Neuronal stem cell (in vitro differentiated cells): ENCODE measurements at regions not wholly inside any gene's neighbourhood (a gene's known extent, or its start where the extent isn't known, plus 50 kb on each side); places are given as distances from the start of the nearest gene placed in this dataset.

Experiments
- DNase-seq: peaks from one replicate; pipeline ENCODE4 v3.0.0-alpha.2; 2013; ENCODE audit warnings: low spot score
- H2AFZ ChIP-seq: one replicate; pipeline ENCODE4 v1.6.1; 2013; ENCODE audit warnings: mild to moderate bottlenecking, low read length, inconsistent platforms
- H2AK5ac ChIP-seq: 2 replicates; pipeline ENCODE4 v1.6.1; 2013; ENCODE audit warnings: low read depth, mild to moderate bottlenecking, inconsistent platforms, low read length, moderate library complexity, mixed read lengths
- H2BK120ac ChIP-seq: 2 replicates; pipeline ENCODE4 v1.6.1; 2013; ENCODE audit warnings: low read depth, mild to moderate bottlenecking, inconsistent platforms, low read length, moderate library complexity, mixed read lengths
- H2BK12ac ChIP-seq: one replicate; pipeline ENCODE4 v1.6.1; 2013; ENCODE audit warnings: low read length, inconsistent platforms
- H2BK15ac ChIP-seq: 2 replicates; pipeline ENCODE4 v1.6.1; 2013; ENCODE audit warnings: mild to moderate bottlenecking, low read length, inconsistent platforms, mixed read lengths
- H2BK5ac ChIP-seq: one replicate; pipeline ENCODE4 v1.6.1; 2013; ENCODE audit warnings: inconsistent platforms, mild to moderate bottlenecking, low read length, moderate library complexity
- H3K14ac ChIP-seq: one replicate; pipeline ENCODE4 v1.6.1; 2013; ENCODE audit warnings: low read length, inconsistent platforms
- H3K18ac ChIP-seq: 2 replicates; pipeline ENCODE4 v1.6.1; 2013; ENCODE audit warnings: low read length, inconsistent platforms
- H3K23ac ChIP-seq: 2 replicates; pipeline ENCODE4 v1.6.1; 2013; ENCODE audit warnings: low read depth, mild to moderate bottlenecking, mixed read lengths, low read length, inconsistent platforms; ENCODE audit not compliant: poor library complexity
- H3K27ac ChIP-seq: replicated peaks from 3 replicates; pipeline ENCODE4 v1.5.1; 2013; ENCODE audit warnings: low read length, inconsistent platforms
- H3K27me3 ChIP-seq, 3 experiments: 2 replicates each; pipeline ENCODE4 v1.6.1; 2013; ENCODE audit warnings: low read length in 3 of 3, mild to moderate bottlenecking in 2 of 3, inconsistent platforms in 1 of 3, low read depth in 1 of 3, mixed read lengths in 1 of 3, moderate library complexity in 1 of 3; ENCODE audit not compliant: control insufficient read depth in 3 of 3, insufficient read depth in 3 of 3
- H3K36me3 ChIP-seq, 2 donors: replicated peaks in 1 of 2; 2 replicates each; pipeline ENCODE4 v1.6.1; 2013; ENCODE audit warnings: low read length in 2 of 2; ENCODE audit not compliant: control insufficient read depth in 2 of 2, insufficient read depth in 2 of 2
- H3K4ac ChIP-seq: 2 replicates; pipeline ENCODE4 v1.6.1; 2013; ENCODE audit warnings: inconsistent platforms, mild to moderate bottlenecking, low read length, moderate library complexity
- H3K4me1 ChIP-seq, 2 donors: 1 replicate in 1 of 2; 2 replicates in 1 of 2; pipeline ENCODE4 v1.6.1; 2013; ENCODE audit warnings: low read length in 2 of 2, low read depth in 1 of 2; ENCODE audit not compliant: control insufficient read depth in 2 of 2, insufficient read depth in 1 of 2
- H3K4me2 ChIP-seq: one replicate; pipeline ENCODE4 v1.6.1; 2013; ENCODE audit warnings: mild to moderate bottlenecking, low read length, inconsistent platforms; ENCODE audit not compliant: insufficient read depth, poor library complexity, severe bottlenecking
- H3K4me3 ChIP-seq, 2 donors: 2 replicates each; pipeline ENCODE4 v1.5.1; 2013; ENCODE audit warnings: low read length in 2 of 2, mild to moderate bottlenecking in 2 of 2, inconsistent platforms in 1 of 2, moderate library complexity in 1 of 2
- H3K79me1 ChIP-seq: one replicate; pipeline ENCODE4 v1.6.1; 2013; ENCODE audit warnings: low read depth, mild to moderate bottlenecking, inconsistent platforms, low read length, moderate library complexity
- H3K9ac ChIP-seq: one replicate; pipeline ENCODE4 v1.6.1; 2013; ENCODE audit warnings: mild to moderate bottlenecking, low read depth, low read length, inconsistent platforms; ENCODE audit not compliant: poor library complexity
- H3K9me3 ChIP-seq, 2 donors: replicated peaks in 1 of 2; 2 replicates each; pipeline versions ENCODE3 to v1.6.1; 2013; ENCODE audit warnings: low read length in 2 of 2, mild to moderate bottlenecking in 2 of 2, inconsistent platforms in 1 of 2, low read depth in 1 of 2, mixed read lengths in 1 of 2, moderate library complexity in 1 of 2; ENCODE audit not compliant: control insufficient read depth in 2 of 2, insufficient read depth in 1 of 2
- H4K8ac ChIP-seq: one replicate; pipeline ENCODE4 v1.6.1; 2013; ENCODE audit warnings: low read depth, mild to moderate bottlenecking, inconsistent platforms, low read length, moderate library complexity
- H4K91ac ChIP-seq: one replicate; pipeline ENCODE4 v1.6.1; 2013; ENCODE audit warnings: low read length, low read depth, mild to moderate bottlenecking, inconsistent platforms; ENCODE audit not compliant: poor library complexity
- WGBS, 2 donors: extraction: QIAGEN DNeasy Blood & Tissue Kit; methylation state at CpG; one replicate each; pipeline ENCODE4 v1.1.7; 2013; ENCODE audit warnings: missing lambda C conversion rate in 2 of 2, mixed read lengths in 1 of 2; ENCODE audit not compliant: insufficient read length in 2 of 2, insufficient replicate concordance in 1 of 2; ENCODE audit errors: extremely low coverage in 2 of 2; 5-methylcytosine and 5-hydroxymethylcytosine counted together

DNA sequence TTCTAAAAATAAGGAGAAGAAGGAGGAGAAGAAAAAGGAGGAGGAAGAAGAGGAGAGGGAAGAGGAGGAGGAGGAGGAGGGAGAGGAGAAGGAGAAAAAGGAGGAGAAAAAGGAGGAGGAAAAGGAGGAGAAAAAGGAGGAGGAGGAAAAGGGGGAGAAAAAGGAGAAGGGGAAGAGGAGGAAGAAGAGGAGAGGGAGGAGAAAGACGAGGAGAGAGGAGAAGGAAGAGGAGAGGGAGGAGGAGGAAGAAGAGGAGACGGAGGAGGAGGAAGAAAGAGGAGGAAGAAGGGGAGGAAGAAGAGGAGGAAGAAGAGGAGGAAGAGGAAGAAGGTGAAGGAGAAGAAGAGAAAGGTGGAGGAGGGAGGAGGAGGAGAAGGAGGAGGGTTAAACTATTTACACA, 210.2 kb upstream of the TRPM3 start:
- Histone ChIP-seq H3K4me1 (peaks cover 0 to 5% of the 10 kb centered on the region in 2 donors), H3K9me3 (no peaks in the 10 kb centered on the region), H3K27me3 (no peaks in the 10 kb centered on the region), H3K9ac (no peak overlapping the region), H3K36me3 (no peaks in the 10 kb centered on the region), H3K4me3 (no peak overlapping the region), H2AFZ (no peak overlapping the region), H2BK120ac (no peak overlapping the region), H2BK12ac (no peak overlapping the region), H2BK15ac (no peak overlapping the region), H3K4ac (no peak overlapping the region), H4K8ac (no peak overlapping the region), H3K79me1 (no peaks in the 10 kb centered on the region), H3K14ac (no peak overlapping the region), H4K91ac (no peak overlapping the region), H2BK5ac (no peak overlapping the region), H3K23ac (no peak overlapping the region), H3K4me2 (no peak overlapping the region), H3K18ac (no peak overlapping the region), H2AK5ac (no peak overlapping the region), H3K27ac (no peak overlapping the region)
- no CpG with 5 or more reads among the region's 2 CpGs for WGBS, 2 donors
- no peak for DNase-seq

DNA sequence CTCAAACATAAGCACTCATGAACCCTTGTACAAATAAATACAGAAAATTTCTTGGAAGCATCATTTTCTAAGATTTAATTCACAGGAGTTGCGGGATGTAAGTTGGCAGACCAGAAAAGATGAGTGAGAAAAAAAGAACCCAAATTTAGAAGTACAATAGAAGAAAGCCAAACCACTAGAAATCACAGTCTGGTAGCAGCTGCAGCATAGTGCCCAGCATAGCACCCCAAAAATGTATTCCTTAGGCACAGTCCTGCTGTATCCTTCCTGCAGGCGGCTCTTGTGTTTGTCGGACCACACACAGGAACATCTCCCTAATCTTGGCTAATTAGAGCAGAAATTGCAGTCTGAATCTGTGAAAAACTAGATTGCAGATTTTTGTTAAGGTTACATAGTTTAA, 208.5 kb upstream of the TRPM3 start:
- no peak overlapping the region for H3K4ac ChIP-seq
- no peak overlapping the region for H3K4me3 ChIP-seq
- H2BK120ac ChIP-seq, result no peak overlapping the region
- no peak overlapping the region for H3K4me2 ChIP-seq
- H3K79me1 ChIP-seq, result no peaks in the 10 kb centered on the region
- H2AK5ac ChIP-seq, result no peak overlapping the region
- peaks cover 0 to 5% of the 10 kb centered on the region in 2 donors for H3K4me1 ChIP-seq
- H2BK12ac ChIP-seq, result no peak overlapping the region
- H3K36me3 ChIP-seq, result no peaks in the 10 kb centered on the region
- H3K27me3 ChIP-seq, result no peaks in the 10 kb centered on the region
- no peak overlapping the region for H3K27ac ChIP-seq
- H3K23ac ChIP-seq, result no peak overlapping the region
- H3K9ac ChIP-seq, result no peak overlapping the region
- H4K91ac ChIP-seq, result no peak overlapping the region
- H2BK5ac ChIP-seq, result no peak overlapping the region
- H2BK15ac ChIP-seq, result no peak overlapping the region
- no peak overlapping the region for H4K8ac ChIP-seq
- no peak overlapping the region for H3K14ac ChIP-seq
- no peak overlapping the region for H3K18ac ChIP-seq
- H2AFZ ChIP-seq, result no peak overlapping the region
- no CpG with 5 or more reads among the region's 3 CpGs for WGBS, 2 donors
- H3K9me3 ChIP-seq, result no peaks in the 10 kb centered on the region
- DNase-seq, result no peak

DNA sequence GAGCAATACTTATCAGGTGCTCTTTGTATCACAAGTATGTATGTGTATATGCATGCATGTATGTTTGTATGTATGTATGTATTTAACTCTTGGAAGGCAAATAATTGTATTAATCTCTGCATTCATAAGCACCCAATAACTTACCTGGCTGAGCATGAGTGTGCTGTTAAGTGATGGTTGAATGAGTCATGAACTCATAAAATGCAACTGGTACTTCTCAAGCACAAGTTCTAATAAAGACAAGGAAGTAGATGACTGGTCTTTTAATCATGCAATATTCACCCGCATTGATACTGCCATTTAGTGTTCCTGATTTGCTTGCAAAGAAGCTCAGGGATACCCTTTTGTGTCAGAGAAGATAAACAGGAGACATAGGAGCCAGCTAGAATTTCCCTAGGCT, 204.9 kb upstream of the TRPM3 start:
- no peak overlapping the region for H3K4me2 ChIP-seq
- no peak overlapping the region for H3K4ac ChIP-seq
- no peak overlapping the region for H2BK120ac ChIP-seq
- no peak overlapping the region for H2BK12ac ChIP-seq
- no peaks in the 10 kb centered on the region for H3K9me3 ChIP-seq
- no peak overlapping the region for H3K27ac ChIP-seq
- no peak overlapping the region for H2AFZ ChIP-seq
- no peak overlapping the region for H4K8ac ChIP-seq
- H3K23ac ChIP-seq, result no peak overlapping the region
- H3K18ac ChIP-seq, result no peak overlapping the region
- H3K27me3 ChIP-seq, result no peaks in the 10 kb centered on the region
- no peak overlapping the region for H2BK5ac ChIP-seq
- no CpG with 5 or more reads among the region's 1 CpG for WGBS, 2 donors
- H2AK5ac ChIP-seq, result no peak overlapping the region
- no peaks in the 10 kb centered on the region for H3K36me3 ChIP-seq
- no peak overlapping the region for H4K91ac ChIP-seq
- no peak for DNase-seq
- H3K79me1 ChIP-seq, result no peaks in the 10 kb centered on the region
- no peak overlapping the region for H2BK15ac ChIP-seq
- H3K9ac ChIP-seq, result no peak overlapping the region
- H3K14ac ChIP-seq, result no peak overlapping the region
- no peak overlapping the region for H3K4me3 ChIP-seq
- H3K4me1 ChIP-seq, result no peaks in the 10 kb centered on the region

DNA sequence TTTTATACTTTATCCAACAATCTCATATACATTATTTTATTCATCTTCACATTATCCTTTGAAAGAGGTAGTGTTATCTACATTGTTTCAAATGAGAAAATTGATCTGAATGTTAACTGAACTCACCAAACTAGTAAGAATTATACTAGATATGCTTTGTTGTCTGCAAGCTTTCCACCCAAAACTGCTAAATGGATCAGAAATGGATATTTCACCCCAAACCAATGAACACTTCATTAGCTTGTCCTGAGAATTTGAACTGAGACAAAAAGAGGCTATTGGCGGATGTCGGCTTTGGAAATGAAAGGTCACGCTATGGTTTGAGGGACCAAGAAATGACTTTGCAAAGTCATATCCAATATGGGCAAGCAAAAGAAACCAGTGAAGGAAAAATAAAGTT, 201.9 kb upstream of the TRPM3 start:
- no peak overlapping the region for H3K4me3 ChIP-seq

More for the DNA sequence above, 201.9 kb upstream of the TRPM3 start:
- Histone ChIP-seq H3K36me3 (no peaks in the 10 kb centered on the region), H3K9ac (no peak overlapping the region), H3K23ac (no peak overlapping the region), H2BK5ac (no peak overlapping the region), H2AFZ (no peak overlapping the region), H3K27me3 (no peaks in the 10 kb centered on the region), H4K91ac (no peak overlapping the region), H3K4ac (no peak overlapping the region), H3K4me2 (no peak overlapping the region), H3K9me3 (no peaks in the 10 kb centered on the region), H2AK5ac (no peak overlapping the region), H4K8ac (no peak overlapping the region), H3K18ac (no peak overlapping the region), H2BK120ac (no peak overlapping the region), H2BK12ac (no peak overlapping the region), H3K27ac (no peak overlapping the region), H3K4me1 (no peaks in the 10 kb centered on the region), H2BK15ac (no peak overlapping the region), H3K14ac (no peak overlapping the region), H3K79me1 (no peaks in the 10 kb centered on the region)
- DNase-seq, result no peak
- whole genome bisulfite sequencing, 2 donors, result no CpG with 5 or more reads among the region's 3 CpGs
